Effector memory CD8-positive, alpha-beta T cell (primary cell): ENCODE measurements at regions not wholly inside any gene's neighbourhood (a gene's known extent, or its start where the extent isn't known, plus 50 kb on each side); places are given as distances from the start of the nearest gene placed in this dataset.
"Not testable (repeated sequence)": the region's sequence is repeated elsewhere in the genome, so short reads cannot be mapped to it uniquely, and the experiment has no call there.

ENCODE experiments used
- ATAC-seq: fragments of 150-1000 bp; cut with Tn5 transposase; replicated peaks from 2 replicates; pipeline ENCODE4 v1.10.0; 2021; ENCODE audit warnings: mild to moderate bottlenecking, moderate library complexity
- DNase-seq, 3 experiments: peaks; one replicate each; pipeline ENCODE4 v3.0.0; 2021
- H3K27ac Mint-ChIP-seq, 2 donors: one replicate each; pipeline ENCODE4 v1.8.0; 2022; ENCODE audit warnings: mild to moderate bottlenecking in 2 of 2, mixed read lengths in 2 of 2, moderate library complexity in 2 of 2
- H3K27me3 Mint-ChIP-seq, 2 donors: one replicate each; pipeline ENCODE4 v1.8.0; 2022; ENCODE audit warnings: mixed read lengths in 2 of 2
- H3K36me3 Mint-ChIP-seq: one replicate; pipeline ENCODE4 v1.8.0; 2022; ENCODE audit warnings: mild to moderate bottlenecking, moderate library complexity, mixed read lengths; ENCODE audit not compliant: insufficient read depth
- H3K4me1 Mint-ChIP-seq, 2 donors: one replicate each; pipeline ENCODE4 v1.8.0; 2022; ENCODE audit warnings: low read depth in 2 of 2, mixed read lengths in 2 of 2
- H3K4me3 Mint-ChIP-seq, 2 donors: one replicate each; pipeline ENCODE4 v1.8.0; 2022; ENCODE audit warnings: mild to moderate bottlenecking in 2 of 2, mixed read lengths in 2 of 2, moderate library complexity in 2 of 2
- H3K9me3 Mint-ChIP-seq, 2 donors: one replicate each; pipeline ENCODE4 v1.8.0; 2022; ENCODE audit warnings: mixed read lengths in 2 of 2

DNA sequence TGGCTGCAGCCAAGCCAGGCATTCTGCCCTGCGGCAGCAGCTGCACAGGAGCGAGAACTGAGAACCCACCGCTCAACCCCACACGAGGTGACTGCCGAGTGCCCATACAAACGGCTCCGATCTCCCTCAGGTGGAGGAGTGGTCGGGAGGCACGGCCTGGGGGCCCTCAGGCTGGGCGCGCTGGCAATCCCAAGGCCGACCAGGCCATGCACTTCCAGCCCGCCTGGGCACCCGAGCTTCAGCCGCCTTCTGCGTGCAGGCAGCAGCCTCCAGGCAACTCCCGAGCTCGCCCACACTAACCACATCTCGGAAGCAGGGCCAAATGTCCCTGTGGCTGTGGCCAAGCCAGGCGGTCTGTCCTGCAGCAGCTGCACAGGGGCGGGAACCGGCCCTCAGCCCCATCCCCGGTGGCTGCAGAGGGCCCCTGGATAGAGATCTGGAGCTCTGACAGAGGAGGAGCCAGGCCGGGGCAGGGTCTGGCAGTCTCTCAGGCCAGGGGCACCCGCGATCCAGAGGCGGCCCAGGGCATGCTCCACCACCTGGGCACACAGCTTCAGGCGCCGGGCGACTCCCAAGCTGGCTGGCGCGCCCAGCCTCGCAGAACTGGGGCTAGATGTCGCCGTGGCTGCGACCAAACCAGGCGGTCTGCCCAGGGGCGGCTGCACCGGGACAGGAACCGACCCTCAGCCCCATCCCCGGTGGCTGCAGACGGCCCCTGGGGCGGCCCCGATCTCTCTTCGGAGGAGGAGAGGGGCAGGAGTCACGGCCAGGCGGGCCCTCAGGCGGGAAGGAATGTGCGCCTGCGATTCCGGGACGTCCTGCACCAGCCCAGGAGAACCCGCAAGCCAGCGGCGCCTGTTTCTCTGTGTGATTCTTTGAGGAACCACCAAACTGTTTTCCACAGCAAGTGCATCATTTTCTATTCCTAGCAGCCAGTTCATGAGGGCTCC lies 538.0 kb downstream of the CWH43 start:
- ATAC-seq, H3K27me3 Mint-ChIP-seq, H3K9me3 Mint-ChIP-seq, H3K27ac Mint-ChIP-seq, H3K4me3 Mint-ChIP-seq, H3K4me1 Mint-ChIP-seq, DNase-seq, H3K36me3 Mint-ChIP-seq: not testable (repeated sequence)

DNA sequence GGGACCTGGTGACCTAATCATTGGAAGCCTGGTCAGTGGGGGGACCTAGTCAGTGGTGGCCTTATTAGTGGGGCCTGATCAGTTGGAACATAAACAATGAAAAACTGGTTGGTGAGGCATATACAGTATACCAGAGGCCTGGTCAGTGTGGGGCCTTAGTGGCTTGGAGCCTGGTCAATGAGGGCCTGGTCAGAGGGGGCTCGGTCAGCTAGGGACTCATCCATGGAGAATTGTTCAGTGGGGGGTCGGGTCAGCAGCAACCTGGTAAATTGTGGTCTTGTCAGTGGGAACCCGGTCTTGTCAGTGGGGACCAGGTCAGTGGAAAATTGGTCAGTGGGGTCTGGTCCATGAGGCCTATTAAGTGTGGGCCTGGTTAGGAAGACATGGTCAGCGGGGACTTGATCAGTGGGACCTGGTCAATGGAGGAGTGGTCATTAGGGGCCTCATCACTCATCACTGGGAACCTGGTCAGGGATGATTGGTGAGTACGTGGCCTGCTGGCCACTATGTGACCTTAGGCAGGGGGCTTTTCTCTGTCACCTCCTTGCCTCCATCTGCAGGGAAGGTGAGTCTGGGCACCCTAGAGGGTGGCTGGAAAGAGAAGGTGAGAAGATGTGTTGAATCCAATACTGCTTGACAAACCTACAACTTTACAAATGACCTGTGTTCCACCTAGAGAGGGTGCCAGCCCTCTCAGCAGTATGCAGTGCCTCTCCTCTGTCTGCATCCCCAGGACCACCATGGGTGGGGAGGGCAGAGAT lies 573.0 kb downstream of the CWH43 start:
- ATAC-seq, DNase-seq, H3K27me3 Mint-ChIP-seq, H3K36me3 Mint-ChIP-seq, H3K4me3 Mint-ChIP-seq, H3K9me3 Mint-ChIP-seq, H3K4me1 Mint-ChIP-seq, H3K27ac Mint-ChIP-seq: not testable (repeated sequence)

DNA sequence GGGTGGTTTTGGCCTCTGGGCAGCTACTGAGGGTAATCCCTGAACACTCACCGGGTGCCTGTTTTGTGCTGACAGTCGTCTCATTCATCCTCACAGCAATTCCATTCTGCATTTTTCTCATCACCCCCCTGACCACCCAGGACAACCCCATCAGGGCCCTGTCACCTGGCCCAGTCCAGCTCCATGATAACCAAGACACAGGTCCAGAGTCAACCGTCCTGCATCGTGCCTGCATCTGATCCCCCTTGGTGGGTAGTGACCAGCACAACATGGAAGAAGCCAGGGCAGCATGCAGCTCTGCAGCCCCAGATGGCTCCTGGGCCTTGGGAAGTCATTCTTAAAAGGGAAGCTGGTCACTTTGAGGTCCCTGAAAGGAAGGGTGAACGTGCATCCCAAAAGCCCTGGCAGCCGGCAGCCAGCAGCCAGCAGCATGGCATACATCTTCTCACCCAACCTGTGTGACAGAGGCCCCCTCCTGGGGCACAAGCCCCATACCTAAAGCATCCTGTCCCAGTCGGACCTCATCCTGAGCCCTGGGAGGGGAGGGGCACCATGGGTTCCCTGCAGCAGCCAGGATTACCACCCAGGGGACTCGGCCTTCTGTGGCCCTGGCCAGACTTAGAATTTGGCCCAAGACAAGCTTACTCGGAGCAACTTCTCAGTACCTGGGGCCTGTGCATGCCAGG lies 574.2 kb downstream of the CWH43 start:
- not testable (repeated sequence) for H3K36me3 Mint-ChIP-seq, DNase-seq, H3K27ac Mint-ChIP-seq, ATAC-seq, H3K4me3 Mint-ChIP-seq, H3K27me3 Mint-ChIP-seq, H3K9me3 Mint-ChIP-seq, H3K4me1 Mint-ChIP-seq

DNA sequence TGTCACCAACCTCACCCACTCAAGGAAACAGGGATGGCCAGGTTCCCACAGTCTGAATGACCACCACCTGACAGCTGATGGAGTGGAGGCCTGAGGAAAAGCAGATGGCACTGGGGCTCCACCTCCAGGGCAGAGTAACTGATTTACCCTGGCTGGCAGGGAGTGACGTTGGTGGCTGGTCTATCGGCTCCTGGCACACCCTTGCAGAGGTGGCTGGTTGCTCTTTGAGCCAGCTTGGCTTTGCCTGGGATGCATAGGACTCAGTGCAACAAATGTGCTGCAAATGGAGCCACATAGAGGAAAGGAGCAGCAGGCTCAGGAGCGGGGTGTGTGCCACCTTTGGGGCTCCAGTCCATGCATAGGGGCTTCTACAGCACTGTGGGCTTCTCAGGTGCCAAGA lies 574.8 kb downstream of the CWH43 start:
- not testable (repeated sequence) for H3K4me3 Mint-ChIP-seq, H3K27ac Mint-ChIP-seq, H3K36me3 Mint-ChIP-seq, H3K9me3 Mint-ChIP-seq, H3K27me3 Mint-ChIP-seq, DNase-seq, ATAC-seq, H3K4me1 Mint-ChIP-seq

DNA sequence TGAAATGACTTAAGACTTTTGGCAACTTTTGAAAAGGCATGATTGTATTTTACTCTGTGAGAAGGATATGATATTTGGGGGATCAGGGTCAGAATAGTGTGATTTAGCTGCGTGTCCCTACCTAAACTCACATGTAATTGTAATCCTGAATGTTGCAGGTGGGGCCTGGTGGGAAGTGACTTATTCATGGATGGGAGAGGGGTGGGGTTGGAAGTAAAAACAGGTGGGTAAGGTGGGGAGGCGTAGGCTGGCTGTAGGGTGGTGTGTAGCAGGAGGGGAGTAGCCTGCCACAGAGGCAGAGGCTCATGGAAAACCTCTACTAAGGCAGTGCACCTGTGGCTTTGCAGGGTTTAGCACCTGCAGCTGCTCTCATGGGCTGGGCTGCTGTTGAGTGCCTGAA lies 584.2 kb downstream of the CWH43 start:
- H3K27me3 Mint-ChIP-seq, H3K27ac Mint-ChIP-seq, H3K4me1 Mint-ChIP-seq, DNase-seq, H3K4me3 Mint-ChIP-seq, ATAC-seq, H3K36me3 Mint-ChIP-seq: not testable (repeated sequence)
- H3K9me3 Mint-ChIP-seq: peaks cover 4 to 32% of the 10 kb centered on the region in 2 donors

DNA sequence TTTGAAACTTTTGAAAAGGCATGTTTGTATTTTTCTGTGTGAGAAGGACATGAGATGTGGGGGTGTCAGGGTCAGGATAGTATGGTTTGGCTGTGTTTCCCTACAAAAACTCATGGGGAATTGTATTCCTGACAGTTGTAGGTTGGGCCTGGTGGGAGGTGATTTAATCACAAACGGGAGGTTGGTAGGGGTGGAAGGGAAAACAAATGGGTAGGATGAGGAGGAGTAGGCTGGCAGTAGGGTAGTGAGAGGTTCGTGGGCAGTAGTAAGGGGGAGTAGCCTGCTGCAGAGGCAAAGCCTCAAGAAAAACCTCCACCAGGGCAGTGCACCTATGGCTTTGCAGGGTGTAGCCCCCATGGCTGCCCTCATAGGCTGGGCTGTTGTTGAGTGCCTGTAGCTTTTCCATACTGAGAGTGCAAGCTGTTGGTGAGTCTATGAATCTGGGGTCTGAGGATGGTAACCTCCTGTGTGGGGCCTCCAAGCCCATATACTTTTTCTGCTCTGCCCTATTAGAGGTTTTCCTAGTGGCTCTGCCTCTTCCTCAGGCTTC lies 587.7 kb downstream of the CWH43 start:
- not testable (repeated sequence) for H3K36me3 Mint-ChIP-seq, H3K4me3 Mint-ChIP-seq, H3K27ac Mint-ChIP-seq, ATAC-seq, DNase-seq, H3K27me3 Mint-ChIP-seq, H3K4me1 Mint-ChIP-seq
- H3K9me3 Mint-ChIP-seq: peaks cover 12 to 37% of the 10 kb centered on the region in 2 donors

DNA sequence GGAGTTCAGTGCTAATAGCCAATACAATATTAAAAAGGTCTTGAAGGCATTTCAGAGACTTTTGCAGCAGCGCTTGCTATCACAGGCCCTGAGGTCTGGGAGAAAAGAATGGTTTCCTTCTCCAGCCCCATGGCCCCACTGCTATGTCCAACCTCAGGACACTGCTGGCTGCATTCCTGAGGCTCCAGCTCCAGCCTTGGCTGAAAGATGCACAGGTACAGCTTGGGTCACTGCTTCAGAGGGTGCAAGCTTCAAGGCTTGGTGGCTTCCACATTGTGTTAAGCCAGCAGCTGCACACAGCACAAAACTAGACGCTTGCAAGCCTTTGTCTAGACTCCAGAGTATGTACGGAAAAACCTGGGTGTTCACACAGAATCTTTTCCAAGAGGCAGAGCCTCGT lies 589.2 kb downstream of the CWH43 start:
- ATAC-seq, H3K4me1 Mint-ChIP-seq, H3K27ac Mint-ChIP-seq, H3K36me3 Mint-ChIP-seq, H3K4me3 Mint-ChIP-seq, H3K27me3 Mint-ChIP-seq, DNase-seq: not testable (repeated sequence)
- H3K9me3 Mint-ChIP-seq: peaks cover 11 to 37% of the 10 kb centered on the region in 2 donors

DNA sequence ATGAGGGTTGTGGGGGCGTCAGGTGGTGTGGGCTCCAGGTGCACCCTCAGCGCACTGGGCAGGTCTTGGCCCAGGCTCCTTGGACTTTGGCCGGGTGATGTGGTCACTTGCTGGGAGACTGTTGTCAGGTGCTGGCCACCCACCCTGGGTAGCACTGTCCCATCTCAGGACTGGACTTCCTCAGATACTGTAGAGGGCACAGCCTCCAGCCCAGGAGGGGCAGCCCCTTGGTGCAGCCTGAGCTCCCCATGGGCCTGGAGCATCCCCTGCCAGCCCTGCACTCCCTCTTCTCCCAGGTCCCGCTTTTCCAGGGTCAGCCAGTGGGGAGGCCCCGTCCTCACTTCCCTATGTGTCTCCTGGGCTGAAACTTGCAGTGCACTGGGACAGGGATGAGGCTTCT lies 592.3 kb downstream of the CWH43 start:
- ATAC-seq, H3K36me3 Mint-ChIP-seq, DNase-seq, H3K27me3 Mint-ChIP-seq, H3K4me3 Mint-ChIP-seq, H3K4me1 Mint-ChIP-seq, H3K27ac Mint-ChIP-seq: not testable (repeated sequence)
- peaks cover 9 to 16% of the 10 kb centered on the region in 2 donors for H3K9me3 Mint-ChIP-seq

DNA sequence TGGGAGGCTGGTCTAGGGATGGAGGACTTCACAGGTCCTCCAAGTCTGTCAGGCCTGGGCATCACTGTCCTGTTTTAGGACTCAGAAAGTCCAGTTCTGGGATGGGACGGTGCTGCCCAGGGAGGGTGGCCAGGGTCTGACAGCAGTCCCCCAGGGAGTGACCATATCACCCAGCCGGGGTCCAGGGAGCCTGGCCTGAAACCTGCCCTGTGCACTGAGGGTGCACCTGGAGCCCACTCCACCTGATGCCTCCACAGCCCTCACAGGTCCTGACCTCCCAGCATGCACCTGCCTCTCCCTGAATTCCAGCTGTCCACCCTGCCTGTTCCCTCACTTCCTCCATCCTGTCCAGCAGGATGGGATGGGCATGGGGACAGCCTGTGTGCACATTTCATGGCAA lies 592.8 kb downstream of the CWH43 start:
- H3K27me3 Mint-ChIP-seq, DNase-seq, H3K4me1 Mint-ChIP-seq, H3K36me3 Mint-ChIP-seq, ATAC-seq, H3K27ac Mint-ChIP-seq, H3K4me3 Mint-ChIP-seq: not testable (repeated sequence)
- H3K9me3 Mint-ChIP-seq: peaks cover 9 to 12% of the 10 kb centered on the region in 2 donors

DNA sequence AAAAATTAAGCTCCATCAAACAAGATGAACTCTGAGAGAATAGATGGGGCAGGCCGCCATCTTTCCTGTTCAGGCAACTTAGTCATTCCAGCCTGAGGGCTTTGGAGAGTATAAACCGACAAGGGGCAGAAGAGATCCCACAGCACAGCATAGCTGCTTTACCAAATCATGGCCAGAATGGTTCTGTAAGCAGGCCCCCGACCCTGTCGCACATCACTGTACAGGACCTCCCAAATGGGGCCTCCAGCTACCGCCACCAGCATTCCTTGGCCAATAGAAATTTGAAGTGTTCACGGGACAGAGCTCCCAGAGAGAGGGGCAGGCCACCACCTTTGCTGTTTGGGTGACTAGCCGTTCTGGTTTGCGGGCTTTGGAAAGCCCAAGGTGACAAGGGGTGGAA lies 594.1 kb downstream of the CWH43 start:
- DNase-seq, ATAC-seq, H3K27me3 Mint-ChIP-seq, H3K27ac Mint-ChIP-seq, H3K36me3 Mint-ChIP-seq, H3K4me1 Mint-ChIP-seq, H3K4me3 Mint-ChIP-seq: not testable (repeated sequence)
- H3K9me3 Mint-ChIP-seq: peaks cover 8 to 12% of the 10 kb centered on the region in 2 donors

DNA sequence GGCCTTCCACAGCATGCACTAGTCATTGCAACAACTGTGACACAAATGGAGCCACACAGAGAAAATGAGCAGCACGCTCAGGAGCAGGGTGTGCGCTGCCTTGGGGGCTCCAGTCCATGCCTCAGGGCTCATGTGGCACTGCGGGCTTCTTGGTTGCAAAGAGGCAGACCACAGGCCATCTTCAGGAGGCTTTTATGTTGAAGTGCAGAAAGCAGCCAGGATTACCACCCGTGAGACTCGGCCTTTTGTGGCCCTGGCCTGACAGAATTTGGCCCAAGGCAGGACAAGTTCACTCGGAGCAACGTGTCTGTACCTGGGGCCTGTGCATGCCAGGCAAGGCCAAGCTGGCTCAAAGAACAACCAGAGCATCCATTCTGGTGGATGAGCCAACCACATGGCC lies 602.3 kb downstream of the CWH43 start:
- not testable (repeated sequence) for H3K27ac Mint-ChIP-seq, H3K4me3 Mint-ChIP-seq, H3K27me3 Mint-ChIP-seq

DNA sequence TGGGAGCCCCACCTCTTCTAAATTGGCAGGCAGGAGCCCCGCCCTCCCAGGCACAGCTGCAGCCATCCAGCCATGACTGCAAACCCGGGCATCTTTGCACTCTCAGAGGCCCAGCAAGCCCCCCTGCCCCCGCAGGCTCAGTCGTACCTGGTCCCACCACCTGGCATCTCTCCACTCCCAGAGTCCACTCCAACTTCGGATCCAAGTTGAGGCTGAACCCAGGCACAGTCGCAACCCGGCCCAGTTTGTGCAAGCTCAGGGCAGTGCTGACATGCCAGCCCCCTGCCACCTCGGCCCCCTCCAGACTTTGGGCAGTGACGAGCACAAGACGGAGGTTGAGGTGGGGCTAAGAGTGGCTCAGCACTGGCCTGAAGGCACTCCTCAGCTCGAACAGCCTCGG lies 632.4 kb downstream of the CWH43 start:
- not testable (repeated sequence) for H3K27me3 Mint-ChIP-seq, H3K4me1 Mint-ChIP-seq, ATAC-seq, DNase-seq, H3K4me3 Mint-ChIP-seq, H3K36me3 Mint-ChIP-seq, H3K27ac Mint-ChIP-seq
- H3K9me3 Mint-ChIP-seq: peaks cover 0 to 14% of the 10 kb centered on the region in 2 donors

More for the DNA sequence above, 602.3 kb downstream of the CWH43 start:
- H3K36me3 Mint-ChIP-seq, ATAC-seq, DNase-seq, H3K9me3 Mint-ChIP-seq, H3K4me1 Mint-ChIP-seq: not testable (repeated sequence)

DNA sequence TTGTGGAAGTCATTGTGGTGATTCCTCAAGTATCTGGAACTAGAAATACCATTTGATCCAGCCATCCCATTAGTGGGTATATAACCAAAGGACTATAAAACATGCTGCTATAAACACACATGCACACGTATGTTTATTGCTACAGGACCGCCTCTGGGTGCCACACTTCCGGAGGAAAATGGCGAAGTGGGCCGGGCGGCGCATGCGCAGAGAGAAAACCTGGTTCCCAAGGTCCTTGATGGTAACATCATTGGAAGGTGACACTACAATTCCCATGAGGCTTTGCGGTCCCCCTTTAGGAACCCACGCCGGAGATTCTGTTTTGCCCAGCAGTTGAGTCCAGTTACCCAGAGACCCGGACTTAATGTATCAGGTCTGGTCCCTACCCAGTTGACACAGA lies 640.4 kb downstream of the CWH43 start:
- H3K27ac Mint-ChIP-seq, H3K36me3 Mint-ChIP-seq, DNase-seq, H3K4me1 Mint-ChIP-seq, H3K27me3 Mint-ChIP-seq, ATAC-seq, H3K4me3 Mint-ChIP-seq: not testable (repeated sequence)
- peaks cover 0 to 14% of the 10 kb centered on the region in 2 donors for H3K9me3 Mint-ChIP-seq
